Loucy (cell line): ENCODE measurements at regions not wholly inside any gene's neighbourhood (a gene's known extent, or its start where the extent isn't known, plus 50 kb on each side); places are given as distances from the start of the nearest gene placed in this dataset.

Experiments used
- H2AFZ ChIP-seq: fragments of 200-600 bp; sonication (generic); 2 replicates; pipeline ENCODE4 v1.6.0; 2016; ENCODE audit warnings: antibody characterized with exemption, mild to moderate bottlenecking, low read length, moderate library complexity
- H3F3A ChIP-seq: fragments of 200-600 bp; 2 replicates; pipeline ENCODE4 v1.6.0; 2016; ENCODE audit warnings: antibody characterized with exemption, low read depth, mild to moderate bottlenecking
- H3K27me3 ChIP-seq: fragments of 200-600 bp; sonication (generic); 2 replicates; pipeline ENCODE4 v1.6.1; 2014; ENCODE audit warnings: low read length, mild to moderate bottlenecking; ENCODE audit not compliant: insufficient read depth, poor library complexity, severe bottlenecking
- H3K36me3 ChIP-seq: fragments of 200-600 bp; sonication (generic); 2 replicates; pipeline ENCODE4 v1.6.1; 2016; ENCODE audit warnings: low read length; ENCODE audit not compliant: insufficient read depth
- H3K4me1 ChIP-seq: fragments of 200-600 bp; sonication (generic); 2 replicates; pipeline ENCODE4 v1.5.1; 2014; ENCODE audit warnings: low read length, mild to moderate bottlenecking; ENCODE audit not compliant: insufficient read depth, poor library complexity, severe bottlenecking
- H3K4me2 ChIP-seq: fragments of 200-600 bp; sonication (generic); 2 replicates; pipeline ENCODE4 v1.6.0; 2014; ENCODE audit warnings: antibody characterized with exemption, low read length, low read depth, mild to moderate bottlenecking; ENCODE audit not compliant: poor library complexity, severe bottlenecking
- H3K4me3 ChIP-seq: fragments of 200-600 bp; sonication (generic); 2 replicates; pipeline ENCODE4 v1.5.1; 2014; ENCODE audit warnings: low read length, mild to moderate bottlenecking, mixed read lengths; ENCODE audit not compliant: poor library complexity, severe bottlenecking
- H3K79me2 ChIP-seq: fragments of 200-600 bp; sonication (generic); 2 replicates; pipeline ENCODE4 v1.6.1; 2014; ENCODE audit warnings: low read length; ENCODE audit not compliant: insufficient read depth
- H3K9ac ChIP-seq: fragments of 200-600 bp; sonication (generic); 2 replicates; pipeline ENCODE4 v1.6.0; 2014; ENCODE audit warnings: mild to moderate bottlenecking, low read depth, low read length, moderate library complexity; ENCODE audit not compliant: poor library complexity, severe bottlenecking
- H3K9me2 ChIP-seq: fragments of 200-600 bp; sonication (generic); replicated peaks from 2 replicates; pipeline ENCODE4 v1.6.1; 2016; ENCODE audit warnings: low read depth, low read length, mixed read lengths
- H3K9me3 ChIP-seq: fragments of 200-600 bp; sonication (generic); 2 replicates; pipeline ENCODE4 v1.6.1; 2014; ENCODE audit warnings: mild to moderate bottlenecking, antibody characterized with exemption, low read length, low read depth; ENCODE audit not compliant: insufficient read depth
- H4K20me1 ChIP-seq: fragments of 200-600 bp; sonication (generic); 2 replicates; pipeline ENCODE4 v1.6.0; 2014; ENCODE audit warnings: antibody characterized with exemption, low read length, mild to moderate bottlenecking; ENCODE audit not compliant: insufficient read depth, poor library complexity, severe bottlenecking
- EZH2phosphoT487 ChIP-seq: fragments of 200-600 bp; IDR thresholded peaks from 2 replicates; pipeline ENCODE4 v1.6.1; 2018; ENCODE audit warnings: antibody characterized with exemption, mild to moderate bottlenecking, moderate library complexity, borderline replicate concordance
- TF ChIP-seq, protein P1 (sequence below): fragments of 200-600 bp; sonication (generic); conservative IDR thresholded peaks from 2 replicates; pipeline ENCODE4 v1.5.1; 2014; ENCODE audit warnings: mild to moderate bottlenecking, antibody characterized with exemption, low read length

GRCh38 chr2:19818543-19818942 lies 83.2 kb downstream of the TTC32 start:
- no peak for TF ChIP-seq EZH2phosphoT487
- TF ChIP-seq, protein P1, sequence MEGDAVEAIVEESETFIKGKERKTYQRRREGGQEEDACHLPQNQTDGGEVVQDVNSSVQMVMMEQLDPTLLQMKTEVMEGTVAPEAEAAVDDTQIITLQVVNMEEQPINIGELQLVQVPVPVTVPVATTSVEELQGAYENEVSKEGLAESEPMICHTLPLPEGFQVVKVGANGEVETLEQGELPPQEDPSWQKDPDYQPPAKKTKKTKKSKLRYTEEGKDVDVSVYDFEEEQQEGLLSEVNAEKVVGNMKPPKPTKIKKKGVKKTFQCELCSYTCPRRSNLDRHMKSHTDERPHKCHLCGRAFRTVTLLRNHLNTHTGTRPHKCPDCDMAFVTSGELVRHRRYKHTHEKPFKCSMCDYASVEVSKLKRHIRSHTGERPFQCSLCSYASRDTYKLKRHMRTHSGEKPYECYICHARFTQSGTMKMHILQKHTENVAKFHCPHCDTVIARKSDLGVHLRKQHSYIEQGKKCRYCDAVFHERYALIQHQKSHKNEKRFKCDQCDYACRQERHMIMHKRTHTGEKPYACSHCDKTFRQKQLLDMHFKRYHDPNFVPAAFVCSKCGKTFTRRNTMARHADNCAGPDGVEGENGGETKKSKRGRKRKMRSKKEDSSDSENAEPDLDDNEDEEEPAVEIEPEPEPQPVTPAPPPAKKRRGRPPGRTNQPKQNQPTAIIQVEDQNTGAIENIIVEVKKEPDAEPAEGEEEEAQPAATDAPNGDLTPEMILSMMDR: no peak
- no peak overlapping the region for H3K4me2 ChIP-seq
- no peak overlapping the region for H3K9ac ChIP-seq
- H3K4me3 ChIP-seq: no peak overlapping the region
- H3F3A ChIP-seq: no peaks in the 10 kb centered on the region
- no peaks in the 10 kb centered on the region for H3K4me1 ChIP-seq
- no peaks in the 10 kb centered on the region for H3K9me3 ChIP-seq
- no peaks in the 10 kb centered on the region for H3K9me2 ChIP-seq
- no peaks in the 10 kb centered on the region for H3K27me3 ChIP-seq
- no peaks in the 10 kb centered on the region for H3K79me2 ChIP-seq
- H4K20me1 ChIP-seq: no peaks in the 10 kb centered on the region
- H3K36me3 ChIP-seq: no peaks in the 10 kb centered on the region
- H2AFZ ChIP-seq: no peak overlapping the region

GRCh38 chr2:19818039-19818438 lies 83.7 kb downstream of the TTC32 start:
- no peak for TF ChIP-seq EZH2phosphoT487
- TF ChIP-seq, protein P1: no peak
- no peak overlapping the region for H3K4me3 ChIP-seq
- no peaks in the 10 kb centered on the region for H3F3A ChIP-seq
- H3K36me3 ChIP-seq: no peaks in the 10 kb centered on the region
- H3K9me2 ChIP-seq: no peaks in the 10 kb centered on the region
- no peaks in the 10 kb centered on the region for H3K9me3 ChIP-seq
- no peak overlapping the region for H3K9ac ChIP-seq
- no peak overlapping the region for H3K4me2 ChIP-seq
- H2AFZ ChIP-seq: no peak overlapping the region
- no peaks in the 10 kb centered on the region for H4K20me1 ChIP-seq
- H3K27me3 ChIP-seq: no peaks in the 10 kb centered on the region
- H3K4me1 ChIP-seq: no peaks in the 10 kb centered on the region
- H3K79me2 ChIP-seq: no peaks in the 10 kb centered on the region

- Histone ChIP-seq H3K4me3 (no peak overlapping the region), H3K9me2 (no peaks in the 10 kb centered on the region), H2AFZ (no peak overlapping the region), H3K9me3 (no peaks in the 10 kb centered on the region), H3K27me3 (no peaks in the 10 kb centered on the region), H3K4me2 (no peak overlapping the region), H3F3A (no peaks in the 10 kb centered on the region), H3K36me3 (no peaks in the 10 kb centered on the region), H3K9ac (no peak overlapping the region), H3K4me1 (no peaks in the 10 kb centered on the region), H3K79me2 (no peaks in the 10 kb centered on the region), H4K20me1 (no peaks in the 10 kb centered on the region)
- TF ChIP-seq, protein P1: no peak
- no peak for TF ChIP-seq EZH2phosphoT487
These were observed 86.0 kb downstream of the TTC32 start for GRCh38 chr2:19815746-19816145.
